OCI-LY1 (cell line): ENCODE measurements at regions not wholly inside any gene's neighbourhood (a gene's known extent, or its start where the extent isn't known, plus 50 kb on each side); places are given as distances from the start of the nearest gene placed in this dataset.

Source experiments
- H2AFZ ChIP-seq: fragments of 200-600 bp; sonication (generic), shearing (Covaris generic); 2 replicates; pipeline ENCODE4 v1.6.0; 2014; ENCODE audit warnings: antibody characterized with exemption, mild to moderate bottlenecking, low read length
- H3F3A ChIP-seq: fragments of 200-600 bp; sonication (generic), shearing (Covaris generic); 2 replicates; pipeline ENCODE4 v1.6.0; 2014; ENCODE audit warnings: mild to moderate bottlenecking, antibody characterized with exemption, low read length, moderate library complexity; ENCODE audit not compliant: insufficient read depth
- H3K27ac ChIP-seq: fragments of 200-600 bp; sonication (generic); 2 replicates; pipeline ENCODE4 v1.5.1; 2014; ENCODE audit warnings: low read length, mixed run types, mild to moderate bottlenecking, low read depth; ENCODE audit not compliant: poor library complexity, severe bottlenecking
- H3K27me3 ChIP-seq: fragments of 200-600 bp; sonication (generic); 2 replicates; pipeline ENCODE4 v1.6.0; 2014; ENCODE audit warnings: antibody characterized with exemption, mild to moderate bottlenecking, low read length, moderate library complexity; ENCODE audit not compliant: insufficient read depth
- H3K36me3 ChIP-seq: fragments of 200-600 bp; sonication (generic); 2 replicates; pipeline ENCODE4 v1.6.1; 2014; ENCODE audit warnings: mild to moderate bottlenecking, antibody characterized with exemption, low read length, moderate library complexity, mixed read lengths; ENCODE audit not compliant: insufficient read depth
- H3K4me1 ChIP-seq: fragments of 200-600 bp; sonication (generic); 2 replicates; pipeline ENCODE4 v1.5.1; 2014; ENCODE audit warnings: mild to moderate bottlenecking, low read length, moderate library complexity; ENCODE audit not compliant: insufficient read depth, severe bottlenecking
- H3K4me2 ChIP-seq: fragments of 200-600 bp; sonication (generic), shearing (Covaris generic); 2 replicates; pipeline ENCODE4 v1.6.1; 2014; ENCODE audit warnings: low read length
- H3K4me3 ChIP-seq: fragments of 200-600 bp; sonication (generic); 2 replicates; pipeline ENCODE4 v1.5.1; 2014; ENCODE audit warnings: low read length, low read depth, mild to moderate bottlenecking, mixed read lengths; ENCODE audit not compliant: poor library complexity, severe bottlenecking
- H3K79me2 ChIP-seq: fragments of 200-600 bp; shearing (Covaris generic); 2 replicates; pipeline ENCODE4 v1.6.1; 2016; ENCODE audit warnings: mixed run types, low read length, mixed read lengths; ENCODE audit not compliant: insufficient read depth
- H3K9ac ChIP-seq: fragments of 200-600 bp; sonication (generic), shearing (Covaris generic); 2 replicates; pipeline ENCODE4 v1.6.1; 2014; ENCODE audit warnings: mild to moderate bottlenecking, low read length, mixed read lengths
- H3K9me2 ChIP-seq: fragments of 200-600 bp; sonication (generic), shearing (Covaris generic); 2 replicates; pipeline ENCODE4 v1.6.1; 2014; ENCODE audit warnings: low read depth, mild to moderate bottlenecking, low read length, mixed read lengths
- H3K9me3 ChIP-seq: fragments of 200-600 bp; shearing (Covaris generic); 2 replicates; pipeline ENCODE4 v1.6.1; 2014; ENCODE audit warnings: low read length, mixed read lengths
- H4K20me1 ChIP-seq: fragments of 200-600 bp; sonication (generic), shearing (Covaris generic); 2 replicates; pipeline ENCODE4 v1.6.0; 2016; ENCODE audit warnings: mild to moderate bottlenecking, low read length; ENCODE audit not compliant: insufficient read depth
- CTCF ChIP-seq: fragments of 200-600 bp; sonication (generic), shearing (Covaris generic); IDR thresholded peaks from 2 replicates; pipeline ENCODE4 v1.5.1; 2017; ENCODE audit warnings: mild to moderate bottlenecking, antibody characterized with exemption, low read length, moderate library complexity, mixed read lengths
- EZH2 ChIP-seq: fragments of 200-600 bp; sonication (generic), shearing (Covaris generic); IDR thresholded peaks from 2 replicates; pipeline ENCODE4 v1.8.0; 2017; ENCODE audit warnings: borderline replicate concordance, mixed run types, mild to moderate bottlenecking, antibody characterized with exemption, low read length, moderate library complexity, mixed read lengths

GRCh38 chr10:14433147-14433546 is 102.4 kb upstream of the FRMD4A start:
- TF ChIP-seq CTCF = no peak
- TF ChIP-seq EZH2 = no peak
- H3F3A ChIP-seq = no peaks in the 10 kb centered on the region
- no peaks in the 10 kb centered on the region for H3K9me2 ChIP-seq
- no peaks in the 10 kb centered on the region for H3K36me3 ChIP-seq
- no peak overlapping the region for H3K27ac ChIP-seq
- H4K20me1 ChIP-seq = no peaks in the 10 kb centered on the region
- H3K9me3 ChIP-seq = no peaks in the 10 kb centered on the region
- no peak overlapping the region for H3K4me3 ChIP-seq
- no peak overlapping the region for H2AFZ ChIP-seq
- H3K4me1 ChIP-seq = no peaks in the 10 kb centered on the region
- no peak overlapping the region for H3K9ac ChIP-seq
- no peak overlapping the region for H3K4me2 ChIP-seq
- no peaks in the 10 kb centered on the region for H3K27me3 ChIP-seq
- H3K79me2 ChIP-seq = no peaks in the 10 kb centered on the region

- Histone ChIP-seq H3K79me2 (no peaks in the 10 kb centered on the region), H2AFZ (no peak overlapping the region), H3K27ac (no peak overlapping the region), H3K4me2 (no peak overlapping the region), H3K4me1 (no peaks in the 10 kb centered on the region), H4K20me1 (no peaks in the 10 kb centered on the region), H3K9me3 (no peaks in the 10 kb centered on the region), H3K9ac (no peak overlapping the region), H3K36me3 (no peaks in the 10 kb centered on the region), H3K4me3 (no peak overlapping the region), H3F3A (no peaks in the 10 kb centered on the region), H3K27me3 (no peaks in the 10 kb centered on the region), H3K9me2 (no peaks in the 10 kb centered on the region)
- TF ChIP-seq CTCF = no peak
Observed at GRCh38 chr10:14431868-14432267, 101.1 kb upstream of the FRMD4A start.

- no peak overlapping the region for H3K4me3 ChIP-seq
- no peaks in the 10 kb centered on the region for H3F3A ChIP-seq
- H3K9me2 ChIP-seq = no peaks in the 10 kb centered on the region
- H3K4me1 ChIP-seq = no peaks in the 10 kb centered on the region
- no peaks in the 10 kb centered on the region for H3K36me3 ChIP-seq
- H3K27me3 ChIP-seq = no peaks in the 10 kb centered on the region
- H3K27ac ChIP-seq = no peak overlapping the region
- H3K79me2 ChIP-seq = no peaks in the 10 kb centered on the region
- no peak overlapping the region for H2AFZ ChIP-seq
- no peak overlapping the region for H3K4me2 ChIP-seq
- H4K20me1 ChIP-seq = no peaks in the 10 kb centered on the region
- H3K9me3 ChIP-seq = no peaks in the 10 kb centered on the region
- no peak overlapping the region for H3K9ac ChIP-seq
- TF ChIP-seq CTCF (no peak), EZH2 (no peak)
Observed at GRCh38 chr10:14429043-14429700, 98.4 kb upstream of the FRMD4A start.
